PFSK-1 (cell line): ENCODE measurements at regions not wholly inside any gene's neighbourhood (a gene's known extent, or its start where the extent isn't known, plus 50 kb on each side); places are given as distances from the start of the nearest gene placed in this dataset.

Source experiments
- FOXP2 ChIP-seq: optimal IDR thresholded peaks from 2 replicates; pipeline ENCODE3; 2011; ENCODE audit warnings: borderline replicate concordance, control low read depth, inconsistent platforms; ENCODE audit not compliant: insufficient read depth; ENCODE audit errors: extremely low read length, extremely low read depth
- POLR2AphosphoS5 ChIP-seq: IDR thresholded peaks from 2 replicates; pipeline ENCODE4 v1.6.1; 2012; ENCODE audit warnings: low read depth, mild to moderate bottlenecking, control low read depth, low read length, moderate library complexity
- SIN3A ChIP-seq: IDR thresholded peaks from 2 replicates; pipeline ENCODE4 v1.6.1; 2012; ENCODE audit warnings: mild to moderate bottlenecking, low read length, moderate library complexity, borderline replicate concordance; ENCODE audit not compliant: insufficient read depth
- TAF1 ChIP-seq: IDR thresholded peaks from 2 replicates; pipeline ENCODE4 v1.6.1; 2012; ENCODE audit warnings: low read length, control low read depth, borderline replicate concordance; ENCODE audit not compliant: insufficient read depth
- TF ChIP-seq, protein P1 (sequence below), 2 experiments: IDR thresholded peaks; 2 replicates each; pipeline versions ENCODE4 v1.6.1 to v1.8.0; 2011 to 2012; ENCODE audit warnings: low read depth in 2 of 2, low read length in 2 of 2, control low read depth in 1 of 2, inconsistent platforms in 1 of 2, mild to moderate bottlenecking in 1 of 2, moderate library complexity in 1 of 2; ENCODE audit not compliant: insufficient read depth in 1 of 2

DNA sequence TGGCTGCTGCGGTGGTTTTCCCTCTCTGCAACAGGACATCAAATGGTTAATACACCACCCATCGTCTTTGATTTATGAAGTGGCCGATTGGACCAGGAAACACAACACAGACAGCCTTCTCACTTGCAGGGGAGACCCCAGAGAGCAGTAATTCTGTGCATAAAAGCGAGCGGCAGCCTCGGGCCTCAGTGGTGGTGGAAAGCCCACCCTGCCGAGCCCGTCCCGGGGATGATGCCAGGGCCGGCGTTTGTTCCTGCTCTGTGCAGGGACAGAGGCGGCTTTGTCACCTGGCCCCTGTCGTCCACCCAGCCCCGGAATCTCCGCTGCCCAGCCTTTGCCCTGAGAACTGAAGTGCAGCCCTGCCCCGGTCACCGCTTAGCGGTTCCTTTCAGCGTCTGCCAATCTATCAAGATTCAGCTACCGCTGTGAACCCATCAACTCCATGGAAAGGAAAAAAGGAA, 184.4 kb downstream of the TSHZ3 start:
- TF ChIP-seq TAF1: no peak
- TF ChIP-seq FOXP2: no peak
- TF ChIP-seq POLR2AphosphoS5: no peak
- TF ChIP-seq, protein P1, sequence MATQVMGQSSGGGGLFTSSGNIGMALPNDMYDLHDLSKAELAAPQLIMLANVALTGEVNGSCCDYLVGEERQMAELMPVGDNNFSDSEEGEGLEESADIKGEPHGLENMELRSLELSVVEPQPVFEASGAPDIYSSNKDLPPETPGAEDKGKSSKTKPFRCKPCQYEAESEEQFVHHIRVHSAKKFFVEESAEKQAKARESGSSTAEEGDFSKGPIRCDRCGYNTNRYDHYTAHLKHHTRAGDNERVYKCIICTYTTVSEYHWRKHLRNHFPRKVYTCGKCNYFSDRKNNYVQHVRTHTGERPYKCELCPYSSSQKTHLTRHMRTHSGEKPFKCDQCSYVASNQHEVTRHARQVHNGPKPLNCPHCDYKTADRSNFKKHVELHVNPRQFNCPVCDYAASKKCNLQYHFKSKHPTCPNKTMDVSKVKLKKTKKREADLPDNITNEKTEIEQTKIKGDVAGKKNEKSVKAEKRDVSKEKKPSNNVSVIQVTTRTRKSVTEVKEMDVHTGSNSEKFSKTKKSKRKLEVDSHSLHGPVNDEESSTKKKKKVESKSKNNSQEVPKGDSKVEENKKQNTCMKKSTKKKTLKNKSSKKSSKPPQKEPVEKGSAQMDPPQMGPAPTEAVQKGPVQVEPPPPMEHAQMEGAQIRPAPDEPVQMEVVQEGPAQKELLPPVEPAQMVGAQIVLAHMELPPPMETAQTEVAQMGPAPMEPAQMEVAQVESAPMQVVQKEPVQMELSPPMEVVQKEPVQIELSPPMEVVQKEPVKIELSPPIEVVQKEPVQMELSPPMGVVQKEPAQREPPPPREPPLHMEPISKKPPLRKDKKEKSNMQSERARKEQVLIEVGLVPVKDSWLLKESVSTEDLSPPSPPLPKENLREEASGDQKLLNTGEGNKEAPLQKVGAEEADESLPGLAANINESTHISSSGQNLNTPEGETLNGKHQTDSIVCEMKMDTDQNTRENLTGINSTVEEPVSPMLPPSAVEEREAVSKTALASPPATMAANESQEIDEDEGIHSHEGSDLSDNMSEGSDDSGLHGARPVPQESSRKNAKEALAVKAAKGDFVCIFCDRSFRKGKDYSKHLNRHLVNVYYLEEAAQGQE (IDR thresholded peaks at IDR 0.05; ENCODE audit: insufficient read depth in 1 of 2, low read depth in 2 of 2, low read length in 2 of 2): no peak
- no peak for TF ChIP-seq SIN3A

DNA sequence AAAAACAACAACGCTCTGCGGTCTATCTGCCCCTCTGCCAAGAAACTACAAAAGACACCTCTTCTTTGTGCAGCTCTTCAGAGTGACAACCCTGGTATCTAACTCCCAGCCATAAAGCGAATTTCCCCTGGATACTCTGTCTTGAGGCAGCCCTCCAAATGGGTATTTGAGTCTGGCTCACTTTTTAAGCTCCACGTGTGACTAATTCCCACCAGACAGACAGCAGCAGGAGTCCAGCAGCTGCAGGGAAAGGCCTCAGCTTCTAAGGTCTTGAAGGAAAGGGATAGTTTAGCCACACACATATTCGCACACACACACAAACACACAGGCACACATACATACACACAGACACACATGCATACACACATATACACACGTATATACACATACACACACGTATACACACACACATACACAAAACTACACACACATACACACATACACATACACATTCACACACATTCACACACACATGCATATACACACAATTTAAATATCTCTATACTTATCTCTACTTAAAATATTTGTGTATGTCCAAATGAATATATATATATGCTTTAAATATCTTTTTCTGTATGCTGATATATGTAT, 188.8 kb downstream of the TSHZ3 start:
- TF ChIP-seq FOXP2: no peak
- no peak for TF ChIP-seq SIN3A
- TF ChIP-seq TAF1: no peak
- TF ChIP-seq, protein P1 (IDR thresholded peaks at IDR 0.05; ENCODE audit: insufficient read depth in 1 of 2, low read depth in 2 of 2, low read length in 2 of 2): no peak
- no peak for TF ChIP-seq POLR2AphosphoS5

DNA sequence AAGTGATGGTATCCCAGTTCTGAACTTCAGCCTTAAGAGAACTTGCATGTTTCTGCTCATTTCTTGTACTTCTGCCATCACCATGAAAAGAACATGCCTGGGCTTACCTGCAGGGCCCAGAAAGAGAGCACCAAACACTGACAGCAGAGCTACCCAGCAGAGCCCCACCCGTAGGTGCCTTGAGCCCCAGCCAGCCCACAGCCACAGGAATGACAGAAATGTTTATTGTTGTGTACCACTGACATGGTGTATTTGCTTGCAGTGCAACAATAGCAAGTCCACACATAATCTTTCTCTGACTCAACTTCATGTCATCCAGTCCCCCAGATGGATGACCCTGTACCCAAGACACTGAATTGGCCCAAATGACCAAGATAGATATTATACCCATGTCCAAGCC, 195.2 kb downstream of the TSHZ3 start:
- TF ChIP-seq, protein P1 (IDR thresholded peaks at IDR 0.05; ENCODE audit: insufficient read depth in 1 of 2, low read depth in 2 of 2, low read length in 2 of 2): no peak
- TF ChIP-seq TAF1 (no peak), POLR2AphosphoS5 (no peak), SIN3A (no peak), FOXP2 (no peak)

DNA sequence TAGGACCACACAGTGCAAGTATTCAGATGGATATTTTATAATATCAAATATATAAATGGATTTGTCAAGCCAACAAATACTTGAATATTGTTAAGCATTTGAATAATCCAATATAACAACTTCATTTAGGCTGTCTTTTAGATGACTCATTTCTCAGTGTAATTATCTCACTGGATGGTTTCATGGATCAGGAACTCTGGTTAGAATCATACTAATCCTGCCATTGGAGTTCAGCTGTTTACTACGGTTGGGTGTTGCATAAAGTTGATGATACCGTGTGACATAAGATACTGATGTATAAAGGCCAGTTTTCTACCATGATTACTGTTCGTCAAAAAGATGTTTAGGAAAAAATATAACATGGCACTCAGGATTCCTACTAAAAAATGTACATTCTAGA, 196.3 kb downstream of the TSHZ3 start:
- TF ChIP-seq POLR2AphosphoS5 (no peak), SIN3A (no peak), TAF1 (no peak), FOXP2 (no peak)
- TF ChIP-seq, protein P1 (IDR thresholded peaks at IDR 0.05; ENCODE audit: insufficient read depth in 1 of 2, low read depth in 2 of 2, low read length in 2 of 2): no peak

DNA sequence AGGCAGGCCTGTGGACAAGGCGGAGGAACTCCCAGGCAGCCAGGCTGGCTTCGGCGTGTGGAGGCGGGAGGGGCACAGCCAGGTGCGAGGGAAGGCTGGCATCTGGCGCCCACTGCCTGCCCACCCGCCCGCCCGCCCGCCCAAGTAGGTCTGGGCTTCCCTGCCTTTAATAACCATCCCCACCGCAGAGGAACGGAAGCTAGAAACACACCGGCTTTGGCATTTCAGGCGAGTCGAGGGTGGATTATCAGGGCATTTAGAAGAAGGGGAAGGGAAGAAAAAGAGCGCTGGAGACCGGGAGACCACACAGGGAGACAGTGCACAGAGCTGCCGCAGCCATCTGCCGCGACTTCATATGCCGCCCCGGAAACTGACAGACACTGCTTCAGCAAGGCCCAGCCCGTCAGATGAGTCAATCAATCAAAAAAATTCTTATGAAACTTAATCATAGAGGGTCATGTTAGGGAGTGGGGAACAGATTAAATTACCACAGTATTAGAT, 199.7 kb downstream of the TSHZ3 start:
- no peak for TF ChIP-seq FOXP2
- no peak for TF ChIP-seq POLR2AphosphoS5
